PC-3 (cell line): ENCODE measurements at regions not wholly inside any gene's neighbourhood (a gene's known extent, or its start where the extent isn't known, plus 50 kb on each side); places are given as distances from the start of the nearest gene placed in this dataset.

Experiments
- ATAC-seq: fragments of 200-7000 bp; cut with Tn5 transposase; 2 replicates; pipeline ENCODE4 v1.9.1; 2020; ENCODE audit warnings: mild to moderate bottlenecking, moderate library complexity
- BruUV-seq: library from RNA; stranded (reverse); fragments of 400-500 nt; replicated peaks from 2 replicates; lab custom pipeline; 2021; lab: Mats Ljungman, UMichigan
- CTCF ChIA-PET: fragments of 300-600 bp; sonication (Branson Sonifier 250); formaldehyde crosslinking; loops from one replicate; lab custom pipeline; 2022; ENCODE audit warnings: antibody characterized with exemption; lab: Charles Lee
- POLR2A ChIA-PET: fragments of 300-600 bp; sonication (Branson Sonifier 250); formaldehyde crosslinking; loops from one replicate; lab custom pipeline; 2022; ENCODE audit warnings: antibody characterized with exemption; ENCODE audit not compliant: unreplicated experiment; lab: Charles Lee
- DNase-seq: peaks from one replicate; pipeline ENCODE4 v3.0.0-alpha.2; 2015
- H2AFZ ChIP-seq: fragments of 300-600 bp; sonication (generic); 2 replicates; pipeline ENCODE4 v1.6.0; 2016; ENCODE audit warnings: antibody characterized with exemption, low read length
- H3F3A ChIP-seq: fragments of 300-600 bp; sonication (generic); one replicate; pipeline ENCODE4 v1.6.0; 2017; ENCODE audit warnings: antibody characterized with exemption, low read length, control low read depth, mild to moderate bottlenecking; ENCODE audit not compliant: unreplicated experiment
- H3K27ac ChIP-seq: fragments of 300-600 bp; sonication (generic); 2 replicates; pipeline ENCODE4 v1.5.1; 2016; ENCODE audit warnings: mild to moderate bottlenecking, low read length
- H3K27me3 ChIP-seq: fragments of 300-600 bp; sonication (generic); 2 replicates; pipeline ENCODE4 v1.6.1; 2016; ENCODE audit warnings: low read length, mixed read lengths
- H3K36me3 ChIP-seq: fragments of 300-600 bp; sonication (generic); 2 replicates; pipeline ENCODE4 v1.6.1; 2016; ENCODE audit warnings: low read depth, mixed run types, low read length, mixed read lengths
- H3K4me1 ChIP-seq: fragments of 300-600 bp; sonication (generic); 2 replicates; pipeline ENCODE4 v1.5.1; 2016; ENCODE audit warnings: low read length; ENCODE audit not compliant: insufficient read depth
- H3K4me2 ChIP-seq: fragments of 300-600 bp; sonication (generic); 2 replicates; pipeline ENCODE4 v1.6.0; 2016; ENCODE audit warnings: low read length
- H3K4me3 ChIP-seq: fragments of 300-600 bp; sonication (generic); 2 replicates; pipeline ENCODE4 v1.5.1; 2016; ENCODE audit warnings: mild to moderate bottlenecking, low read length, mixed read lengths
- H3K79me2 ChIP-seq: fragments of 300-600 bp; sonication (generic); 2 replicates; pipeline ENCODE4 v1.6.1; 2017; ENCODE audit warnings: low read length, mixed read lengths
- H3K9ac ChIP-seq: fragments of 300-600 bp; sonication (generic); 2 replicates; pipeline ENCODE4 v1.6.0; 2016; ENCODE audit warnings: mild to moderate bottlenecking, low read length
- H3K9me2 ChIP-seq: fragments of 300-600 bp; sonication (generic); replicated peaks from 2 replicates; pipeline ENCODE4 v1.6.1; 2016; ENCODE audit warnings: mixed run types, low read length, mixed read lengths
- H3K9me3 ChIP-seq: fragments of 300-600 bp; sonication (generic); 2 replicates; pipeline ENCODE4 v1.6.1; 2016; ENCODE audit warnings: low read length, mixed read lengths
- H4K20me1 ChIP-seq: fragments of 300-600 bp; sonication (generic); 2 replicates; pipeline ENCODE4 v1.6.1; 2016; ENCODE audit warnings: low read length, mixed read lengths
- CTCF ChIP-seq: fragments of 300-600 bp; sonication (generic); conservative IDR thresholded peaks from 2 replicates; pipeline ENCODE4 v1.5.1; 2017; ENCODE audit warnings: antibody characterized with exemption, low read depth, mild to moderate bottlenecking, low read length
- EZH2 ChIP-seq: fragments of 300-600 bp; sonication (generic); IDR thresholded peaks from one replicate; pipeline ENCODE4 v1.6.1; 2017; ENCODE audit warnings: antibody characterized with exemption, mild to moderate bottlenecking, low read length; ENCODE audit not compliant: unreplicated experiment
- EZH2phosphoT487 ChIP-seq: fragments of 300-600 bp; sonication (generic); IDR thresholded peaks from 2 replicates; pipeline ENCODE4 v1.6.1; 2018; ENCODE audit warnings: mild to moderate bottlenecking, antibody characterized with exemption, low read length, borderline replicate concordance
- intact Hi-C: fragments of 100-400 bp; cut with micrococcal nuclease; formaldehyde crosslinking; loops from 2 replicates; pipeline ENCODE4 v1.9.0; 2023

GRCh38 chr5:67643536-67643935, 446.9 kb upstream of the CD180 start:
- H3K4me1 ChIP-seq: no peaks in the 10 kb centered on the region
- no peaks in the 10 kb centered on the region for H4K20me1 ChIP-seq
- ATAC-seq (no peak), DNase-seq (no peak)
- no TSS peak for BruUV-seq
- intact Hi-C loops: no loop called here
- no peak overlapping the region for H3K4me2 ChIP-seq
- H3K4me3 ChIP-seq: no peak overlapping the region
- TF ChIP-seq EZH2phosphoT487 (no peak), CTCF (no peak), EZH2 (no peak)
- no peaks in the 10 kb centered on the region for H3K36me3 ChIP-seq
- no peaks in the 10 kb centered on the region for H3K9me2 ChIP-seq
- no peak overlapping the region for H2AFZ ChIP-seq
- no peaks in the 10 kb centered on the region for H3K9me3 ChIP-seq
- H3K79me2 ChIP-seq: no peaks in the 10 kb centered on the region
- no peak overlapping the region for H3K9ac ChIP-seq
- ChIA-PET CTCF (no interaction called here), POLR2A (no interaction called here)
- H3K27ac ChIP-seq: no peak overlapping the region
- no peaks in the 10 kb centered on the region for H3F3A ChIP-seq
- peaks cover 35% of the 10 kb centered on the region; the same call in 1 of the 2 replicates for H3K27me3 ChIP-seq

GRCh38 chr5:67639976-67640375, 443.4 kb upstream of the CD180 start:
- Histone ChIP-seq H4K20me1 (no peaks in the 10 kb centered on the region), H3K27ac (no peak overlapping the region), H3K9me3 (no peaks in the 10 kb centered on the region), H2AFZ (no peak overlapping the region), H3K4me3 (no peak overlapping the region), H3K4me1 (no peaks in the 10 kb centered on the region), H3K9ac (no peak overlapping the region), H3K4me2 (no peak overlapping the region), H3K27me3 (peaks cover 14% of the 10 kb centered on the region; the same call in 1 of the 2 replicates), H3K9me2 (no peaks in the 10 kb centered on the region), H3K79me2 (no peaks in the 10 kb centered on the region), H3K36me3 (no peaks in the 10 kb centered on the region), H3F3A (no peaks in the 10 kb centered on the region)
- ChIA-PET CTCF (no interaction called here), POLR2A (no interaction called here)
- intact Hi-C loops: no loop called here
- no peak for DNase-seq
- no TSS peak for BruUV-seq
- no peak for ATAC-seq
- TF ChIP-seq EZH2 (no peak), EZH2phosphoT487 (no peak), CTCF (no peak)

- DNase-seq (no peak), ATAC-seq (no peak)
- intact Hi-C loops: no loop called here
- H3K36me3 ChIP-seq: no peaks in the 10 kb centered on the region
- no peaks in the 10 kb centered on the region for H4K20me1 ChIP-seq
- H3K4me2 ChIP-seq: no peak overlapping the region
- no TSS peak for BruUV-seq
- H3F3A ChIP-seq: no peaks in the 10 kb centered on the region
- H3K9me2 ChIP-seq: no peaks in the 10 kb centered on the region
- no peaks in the 10 kb centered on the region for H3K79me2 ChIP-seq
- no peak overlapping the region for H2AFZ ChIP-seq
- TF ChIP-seq CTCF (no peak), EZH2phosphoT487 (no peak), EZH2 (no peak)
- no peaks in the 10 kb centered on the region for H3K9me3 ChIP-seq
- POLR2A ChIA-PET: no interaction called here
- CTCF ChIA-PET: no interaction called here
- H3K27ac ChIP-seq: no peak overlapping the region
- no peak overlapping the region for H3K9ac ChIP-seq
- no peaks in the 10 kb centered on the region for H3K4me1 ChIP-seq
- no peak overlapping the region for H3K4me3 ChIP-seq
- H3K27me3 ChIP-seq: peaks cover 14% of the 10 kb centered on the region; the same call in 1 of the 2 replicates
Observed at GRCh38 chr5:67639313-67639712, 442.7 kb upstream of the CD180 start.
